ENCODE measurements at regions not wholly inside any gene's neighbourhood (a gene's known extent, or its start where the extent isn't known, plus 50 kb on each side); places are given as distances from the start of the nearest gene placed in this dataset.

GRCh38 chr4:182093935-182094334, 149.3 kb upstream of the TENM3 start (continued):
- TF ChIP-seq ZNF592 (IDR thresholded peaks at IDR 0.05), result no peak

GRCh38 chr4:182101618-182102017, 141.6 kb upstream of the TENM3 start:
- BruUV-seq (replicated peaks), result no TSS peak
- Histone ChIP-seq H3K27me3 (replicated peaks in 1 of 2; ENCODE audit: control insufficient read depth in 2 of 2, insufficient read depth in 2 of 2, low read length in 1 of 2) (no peaks in the 10 kb centered on the region), H3K36me3 (ENCODE audit: control insufficient read depth in 2 of 2, insufficient read depth in 2 of 2, low read length in 1 of 2) (no peaks in the 10 kb centered on the region), H3K4me1 (ENCODE audit: control insufficient read depth, insufficient read depth, low read length) (no peaks in the 10 kb centered on the region), H3K9me3 (replicated peaks; ENCODE audit: control insufficient read depth, insufficient read depth, low read length) (no peaks in the 10 kb centered on the region), H3K9ac (ENCODE audit: control insufficient read depth, insufficient read depth, low read length) (no peak overlapping the region), H3K79me2 (ENCODE audit: control insufficient read depth, insufficient read depth, low read length) (no peaks in the 10 kb centered on the region), H3K4me3 (no peak overlapping the region), H3K27ac (ENCODE audit: control insufficient read depth, insufficient read depth) (no peak overlapping the region), H3K4me2 (ENCODE audit: control insufficient read depth, insufficient read depth) (no peak overlapping the region), H2AFZ (ENCODE audit: control insufficient read depth, low read depth, low read length) (no peak overlapping the region), H4K20me1 (ENCODE audit: control insufficient read depth, insufficient read depth) (no peaks in the 10 kb centered on the region)
- POLR2A ChIA-PET, result no interaction called here
- SMC1A ChIA-PET (ENCODE audit: uncharacterized antibody, unreplicated experiment), result no interaction called here
- ATAC-seq, result no peak
- in situ Hi-C loops (cut with MboI) (no loop called here), intact Hi-C loops (cut with micrococcal nuclease; ENCODE audit: unreplicated experiment) (no loop called here)
- TF ChIP-seq ELK1 (IDR thresholded peaks at IDR 0.05; ENCODE audit: low read depth, low read length) (no peak), JUNB (IDR thresholded peaks at IDR 0.05) (no peak), E2F8 (IDR thresholded peaks at IDR 0.05; ENCODE audit: low read depth, partially characterized antibody) (no peak), ZNF384 (IDR thresholded peaks at IDR 0.05; ENCODE audit: borderline replicate concordance, low read depth, low read length) (no peak)
- FAIRE-seq, result no peak
- RAD21 ChIA-PET (ENCODE audit: unreplicated experiment), result no interaction called here
- WGBS (ENCODE audit: insufficient coverage, insufficient replicate concordance, low lambda C conversion rate, missing lambda C conversion rate), result 42% methylated on average over 8 of the region's 8 CpGs
- DNase-seq (ENCODE audit: low read depth, low spot score), result no peak
- CTCF ChIA-PET, result no interaction called here

All from GM12878 (cell line).